ENCODE measurements at regions not wholly inside any gene's neighbourhood (a gene's known extent, or its start where the extent isn't known, plus 50 kb on each side); places are given as distances from the start of the nearest gene placed in this dataset.

DNA sequence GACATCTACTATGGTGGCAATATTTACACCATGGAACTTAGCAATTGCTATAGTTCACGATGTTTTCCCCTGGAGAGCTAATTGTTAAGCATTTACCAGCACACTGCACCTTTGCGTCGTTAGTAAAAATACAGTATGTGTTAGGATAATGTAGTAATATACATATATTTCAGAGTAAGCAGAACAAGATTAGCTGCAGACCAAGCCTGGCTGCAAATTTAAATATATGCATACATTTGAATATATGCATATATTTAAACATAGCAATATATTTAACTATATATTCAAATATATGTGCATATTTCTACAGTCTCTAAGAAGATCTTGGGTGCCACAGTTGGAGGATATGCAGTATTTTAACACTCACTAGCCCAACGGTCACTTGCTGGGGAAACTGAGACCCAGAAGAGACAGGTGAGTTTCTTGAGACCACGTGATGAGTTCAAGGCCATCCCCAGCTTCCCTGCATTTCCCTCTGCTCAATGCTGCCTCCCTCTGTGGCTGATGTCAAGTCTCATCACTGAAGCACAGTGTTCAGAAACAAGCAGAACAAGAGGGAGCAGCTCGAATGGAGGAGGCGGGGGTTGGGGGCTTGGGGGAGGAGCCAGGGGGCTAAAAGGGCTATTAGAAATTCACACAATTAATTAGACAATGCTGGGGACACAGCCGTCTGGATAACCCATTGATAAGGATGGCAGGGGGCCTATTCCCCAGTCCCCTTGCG, 708.0 kb downstream of the MED13L start:
- no peak for DNase-seq

- DNase-seq: no peak
Measured at GRCh38 chr12:115558281-115558680, 719.2 kb downstream of the MED13L start.

- no peak for DNase-seq
Measured at GRCh38 chr12:115553622-115554021, 723.9 kb downstream of the MED13L start.

DNA sequence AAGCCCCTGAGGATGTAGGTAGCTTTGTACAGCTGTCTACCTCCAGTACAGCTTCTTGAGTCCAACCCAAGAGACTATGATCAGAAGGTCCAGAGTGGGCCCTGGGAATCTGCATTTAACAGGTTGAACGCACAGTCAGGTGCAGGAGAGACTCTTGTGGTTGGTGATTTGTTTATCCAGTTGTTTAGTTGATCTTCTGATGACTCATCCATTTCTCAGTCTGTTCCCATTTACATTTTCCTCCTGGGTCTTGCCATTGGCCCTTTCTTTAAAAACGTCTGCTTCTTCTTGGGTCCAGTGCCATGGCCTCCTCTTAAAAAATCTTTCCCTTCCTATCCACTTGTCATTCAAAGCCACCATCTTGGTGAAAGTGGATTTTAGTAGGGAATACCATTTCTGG, 734.2 kb downstream of the MED13L start:
- no peak for DNase-seq

- no peak for DNase-seq
Measured at GRCh38 chr12:115542656-115543055, 734.8 kb downstream of the MED13L start.

DNA sequence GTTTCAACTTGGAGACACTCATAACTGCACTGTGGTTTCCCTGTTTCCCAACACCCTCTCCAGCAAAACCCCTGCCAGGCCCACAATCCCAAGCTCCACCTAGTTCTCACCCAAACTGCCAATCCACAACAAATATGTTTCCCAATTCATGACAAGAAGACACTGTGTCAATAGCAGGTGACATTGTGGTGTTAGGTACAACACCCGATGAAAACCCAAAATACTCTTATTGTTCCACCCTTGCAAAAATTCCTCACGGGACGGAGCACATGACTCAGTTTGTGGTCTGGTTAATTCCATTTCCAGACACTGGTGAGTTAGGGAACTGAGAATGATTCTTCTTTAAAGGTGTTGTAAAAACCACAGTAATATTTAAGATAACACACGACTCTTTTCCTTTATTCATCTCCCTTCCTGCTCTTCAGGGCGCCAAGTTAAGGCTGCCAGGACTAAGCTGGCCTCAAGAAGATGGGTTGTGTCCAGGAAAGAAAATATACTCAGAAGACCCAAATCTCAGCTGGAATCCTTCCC, 735.5 kb downstream of the MED13L start:
- DNase-seq: no peak

DNA sequence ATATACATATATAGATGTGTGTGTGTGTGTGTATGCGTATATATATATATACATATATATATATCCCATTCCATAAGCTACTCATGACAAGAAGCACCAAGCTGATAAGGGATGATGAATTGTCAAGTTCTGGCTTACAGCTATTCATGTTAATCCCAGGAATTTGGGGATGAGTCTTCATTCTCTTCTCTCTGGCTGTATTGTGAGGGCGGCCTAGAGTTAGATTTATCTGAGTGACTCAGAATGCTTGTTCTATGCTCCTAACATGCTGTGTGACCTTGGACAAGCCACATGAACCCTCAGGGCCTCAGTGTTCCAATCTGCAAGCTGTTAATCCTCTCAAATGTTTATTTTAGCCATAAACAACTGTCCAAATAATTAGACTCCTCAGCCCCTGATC, 749.0 kb downstream of the MED13L start:
- DNase-seq: no peak

DNA sequence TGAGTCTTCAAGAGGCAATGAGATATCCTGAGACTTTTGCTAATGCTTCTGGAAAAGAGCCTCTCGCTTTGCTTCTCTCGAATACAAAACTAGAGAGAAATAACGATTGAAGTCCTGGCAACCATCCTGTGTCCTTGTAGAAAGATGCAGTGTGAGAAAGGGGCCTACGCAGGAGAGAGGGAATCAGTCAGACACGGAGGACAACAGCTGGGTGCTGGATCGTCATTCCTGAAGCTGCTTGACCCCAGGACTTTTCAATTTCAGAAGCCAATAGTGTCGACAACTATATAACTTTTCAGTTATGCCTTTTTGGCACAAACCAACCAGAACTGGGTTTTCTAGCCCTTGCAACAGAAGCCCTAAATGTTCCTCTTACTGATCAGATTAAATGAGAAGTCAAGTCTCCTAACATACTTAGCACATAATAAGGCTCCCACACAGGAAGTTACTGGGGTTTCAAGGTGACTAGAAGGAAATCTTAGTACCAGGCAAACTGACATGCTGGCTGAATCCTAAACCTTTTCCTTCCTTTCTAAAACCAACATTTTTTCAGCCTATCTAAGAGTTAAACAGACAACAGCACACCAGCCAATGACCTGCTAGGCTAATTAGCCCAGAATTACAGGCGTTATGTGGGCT, 755.6 kb downstream of the MED13L start:
- DNase-seq: no peak

GRCh38 chr12:115519887-115520286, 757.6 kb downstream of the MED13L start:
- DNase-seq: no peak

DNA sequence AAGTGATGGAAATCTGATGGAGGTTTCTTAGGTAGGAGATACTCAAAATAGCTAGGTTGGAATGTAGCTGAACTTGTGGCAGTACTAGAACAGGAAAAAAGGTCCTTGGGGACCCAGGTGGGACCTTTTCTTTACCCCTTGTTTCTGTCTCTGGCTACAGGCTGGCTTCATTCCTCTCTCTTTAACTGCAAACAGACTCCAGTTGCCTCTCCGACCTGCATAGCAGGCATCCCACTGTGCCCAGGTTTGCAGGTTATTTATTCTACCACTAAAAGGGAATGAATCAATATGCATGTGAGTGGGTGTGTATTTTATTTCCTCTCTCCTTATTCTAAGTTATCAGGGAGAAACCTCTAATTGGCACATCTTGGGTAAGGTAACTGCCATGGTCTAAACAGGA, 758.1 kb downstream of the MED13L start:
- no peak for DNase-seq

DNA sequence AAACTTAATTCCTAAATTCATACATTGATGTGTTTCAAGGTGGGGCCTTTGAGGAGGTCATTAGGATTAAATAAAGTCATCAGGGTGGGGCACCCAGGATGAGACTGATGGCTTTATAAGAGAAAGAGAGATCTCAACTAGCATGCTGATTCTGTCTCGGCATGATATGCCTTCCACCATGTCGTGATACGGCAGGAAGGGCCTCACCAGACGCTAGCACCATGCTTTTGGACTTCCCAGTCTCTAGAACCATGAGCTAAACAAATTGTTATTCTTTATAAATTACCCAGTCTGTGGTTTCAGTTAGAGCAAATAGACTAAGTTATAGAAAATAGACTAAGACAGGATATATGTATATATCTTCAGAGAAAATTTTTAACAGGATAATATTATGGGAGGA, 759.6 kb downstream of the MED13L start:
- no peak for DNase-seq

- DNase-seq: no peak
Measured at GRCh38 chr12:115511986-115512711, 765.3 kb downstream of the MED13L start.

DNA sequence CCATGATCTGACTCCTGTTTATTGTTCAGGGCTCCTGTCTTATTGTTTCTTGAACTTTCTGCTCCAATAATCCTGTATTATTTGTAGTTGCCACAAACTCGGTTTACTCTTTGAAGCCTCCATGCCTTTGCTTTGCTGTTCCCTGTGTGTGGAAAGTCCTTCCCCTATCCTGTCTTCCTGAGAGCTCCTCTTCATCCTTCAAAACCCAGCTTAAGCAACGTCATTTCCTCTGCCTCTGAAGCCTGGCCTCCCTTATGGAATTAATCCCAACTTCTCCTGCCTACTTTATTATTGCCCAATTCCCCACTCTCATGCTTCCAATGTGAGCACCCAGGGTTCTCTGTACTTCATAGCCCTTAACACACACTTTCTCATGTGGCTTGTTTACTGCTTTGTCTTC, 766.2 kb downstream of the MED13L start:
- no peak for DNase-seq

DNA sequence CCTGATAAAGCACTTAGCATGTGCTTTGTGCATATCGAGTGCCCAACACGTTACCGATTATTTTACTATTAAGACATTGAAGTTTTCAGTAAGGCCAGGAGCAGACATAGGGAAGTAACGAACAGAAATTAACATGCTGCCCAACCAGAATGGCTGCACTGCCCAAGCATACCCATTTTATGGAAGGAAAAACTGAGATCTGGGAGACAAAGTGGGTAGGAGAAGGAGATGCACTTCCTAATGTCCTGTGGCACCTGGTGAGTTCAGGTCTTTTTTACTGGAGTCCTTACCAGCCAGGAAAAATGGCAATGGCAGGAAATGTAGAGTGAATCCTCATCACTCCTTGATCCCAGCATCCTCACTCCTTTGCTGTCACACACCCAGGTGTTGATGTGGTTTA, 768.5 kb downstream of the MED13L start:
- no peak for DNase-seq

DNA sequence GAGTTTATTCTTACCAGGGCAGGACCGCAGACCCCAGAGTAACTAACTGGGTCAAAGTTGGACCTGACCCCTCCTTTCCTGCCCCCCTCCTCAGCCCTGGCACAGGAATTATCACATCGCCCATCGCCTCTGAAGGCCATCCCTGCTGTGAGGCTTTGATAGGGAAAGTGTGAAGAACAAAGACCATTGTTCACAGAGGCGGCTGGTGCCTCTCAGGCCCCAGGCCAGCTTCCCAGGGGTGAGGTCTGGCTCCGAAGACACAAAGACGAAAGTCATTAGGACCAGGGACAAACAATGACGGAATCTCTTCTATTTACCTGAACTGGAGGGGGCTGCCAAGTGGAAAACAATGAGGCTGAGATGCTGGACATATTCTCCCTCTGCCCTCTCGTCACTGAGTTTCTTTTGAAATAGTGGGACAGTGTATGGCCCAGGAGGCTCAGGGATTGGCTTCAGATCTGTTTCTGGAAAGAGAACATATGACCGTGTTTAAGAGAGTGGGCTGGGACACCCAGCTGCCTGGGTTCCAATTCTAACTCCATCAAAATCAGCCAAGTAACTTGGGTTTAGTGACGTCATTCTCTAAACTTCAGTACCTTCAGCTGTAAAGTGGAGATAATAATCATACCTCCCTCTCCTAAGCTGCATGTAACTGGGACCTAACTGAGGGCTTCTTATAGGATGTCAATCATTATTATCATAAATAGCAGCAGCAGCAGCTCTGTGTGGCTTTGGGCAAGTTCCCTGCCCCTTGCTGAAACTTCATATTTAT, 769.4 kb downstream of the MED13L start:
- DNase-seq: no peak

- DNase-seq: no peak
Measured at GRCh38 chr12:115507560-115507889, 770.0 kb downstream of the MED13L start.

- DNase-seq: no peak
Measured at GRCh38 chr12:115506822-115507559, 770.5 kb downstream of the MED13L start.

GRCh38 chr12:115504306-115505290, 772.9 kb downstream of the MED13L start:
- DNase-seq: no peak

- DNase-seq: no peak
Measured at GRCh38 chr12:115500872-115501271, 776.6 kb downstream of the MED13L start.

DNA sequence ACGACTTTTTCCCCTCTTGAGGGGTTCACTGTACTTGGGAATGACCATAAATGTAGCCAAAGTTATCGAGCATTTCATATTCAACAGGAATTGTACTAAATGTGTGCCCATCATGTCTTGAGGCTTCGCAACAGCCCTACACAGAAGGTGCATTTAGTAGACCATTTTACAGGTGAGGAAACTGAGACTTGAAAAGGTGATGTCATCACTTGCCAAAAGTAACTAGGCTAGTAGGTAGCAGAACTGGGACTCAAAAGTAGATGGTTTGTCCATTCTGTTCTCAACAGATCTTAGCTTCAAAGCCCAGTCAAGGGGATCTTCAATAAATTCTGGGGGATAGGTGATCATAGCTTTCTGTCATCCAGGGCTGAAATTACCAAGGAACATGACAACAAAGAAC, 782.2 kb downstream of the MED13L start:
- DNase-seq: no peak

GRCh38 chr12:115492553-115492952, 784.9 kb downstream of the MED13L start:
- no peak for DNase-seq

Measured in NCI-H524 treated with DMSO at 0.1 percent for 48 hours (cell line).